H1 (cell line): ENCODE measurements at regions not wholly inside any gene's neighbourhood (a gene's known extent, or its start where the extent isn't known, plus 50 kb on each side); places are given as distances from the start of the nearest gene placed in this dataset.

Experiments
- BRCA1 ChIP-seq: IDR thresholded peaks from 2 replicates; pipeline ENCODE4 v1.6.1; 2012; ENCODE audit warnings: low read depth, low read length, improper control_type of control experiment
- CREB1 ChIP-seq: IDR thresholded peaks from 2 replicates; pipeline ENCODE4 v1.6.1; 2012; ENCODE audit warnings: inconsistent platforms
- EZH2 ChIP-seq: fragments of 200-600 bp; sonication (generic); IDR thresholded peaks from 2 replicates; pipeline ENCODE4 v1.7.1; 2012; ENCODE audit warnings: low read depth, mild to moderate bottlenecking, moderate library complexity, low read length, inconsistent platforms; ENCODE audit not compliant: severe bottlenecking
- FOSL1 ChIP-seq: IDR thresholded peaks from 2 replicates; pipeline ENCODE4 v1.6.1; 2011; ENCODE audit warnings: mild to moderate bottlenecking, low read depth, low read length, moderate library complexity; ENCODE audit not compliant: insufficient read depth
- GABPA ChIP-seq: IDR thresholded peaks from 2 replicates; pipeline ENCODE4 v1.6.1; 2011; ENCODE audit warnings: mild to moderate bottlenecking, low read length, moderate library complexity, borderline replicate concordance; ENCODE audit not compliant: insufficient read depth
- RAD21 ChIP-seq, 2 experiments: IDR thresholded peaks in 1 of 2; conservative IDR thresholded peaks in 1 of 2; 2 replicates each; pipeline ENCODE4 v1.6.1; 2011; ENCODE audit warnings: low read depth in 2 of 2, low read length in 2 of 2, improper control_type of control experiment in 1 of 2, inconsistent platforms in 1 of 2, mild to moderate bottlenecking in 1 of 2, moderate library complexity in 1 of 2
- SP1 ChIP-seq: IDR thresholded peaks from 2 replicates; pipeline ENCODE4 v1.6.1; 2011; ENCODE audit warnings: low read depth, low read length
- YY1 ChIP-seq: IDR thresholded peaks from 2 replicates; pipeline ENCODE4 v1.6.1; 2011; ENCODE audit warnings: low read depth, mild to moderate bottlenecking, low read length
- TF ChIP-seq, protein P1 (sequence below), 3 experiments: IDR thresholded peaks; 1 replicate in 2 of 3; 2 replicates in 1 of 3; pipeline versions ENCODE4 v1.5.1 to v1.6.1; 2011; ENCODE audit warnings: low read length in 3 of 3, mild to moderate bottlenecking in 3 of 3, inconsistent platforms in 2 of 3, low read depth in 1 of 3, moderate library complexity in 1 of 3; ENCODE audit not compliant: insufficient read depth in 1 of 3; ENCODE audit errors: control extremely low read depth in 1 of 3

DNA sequence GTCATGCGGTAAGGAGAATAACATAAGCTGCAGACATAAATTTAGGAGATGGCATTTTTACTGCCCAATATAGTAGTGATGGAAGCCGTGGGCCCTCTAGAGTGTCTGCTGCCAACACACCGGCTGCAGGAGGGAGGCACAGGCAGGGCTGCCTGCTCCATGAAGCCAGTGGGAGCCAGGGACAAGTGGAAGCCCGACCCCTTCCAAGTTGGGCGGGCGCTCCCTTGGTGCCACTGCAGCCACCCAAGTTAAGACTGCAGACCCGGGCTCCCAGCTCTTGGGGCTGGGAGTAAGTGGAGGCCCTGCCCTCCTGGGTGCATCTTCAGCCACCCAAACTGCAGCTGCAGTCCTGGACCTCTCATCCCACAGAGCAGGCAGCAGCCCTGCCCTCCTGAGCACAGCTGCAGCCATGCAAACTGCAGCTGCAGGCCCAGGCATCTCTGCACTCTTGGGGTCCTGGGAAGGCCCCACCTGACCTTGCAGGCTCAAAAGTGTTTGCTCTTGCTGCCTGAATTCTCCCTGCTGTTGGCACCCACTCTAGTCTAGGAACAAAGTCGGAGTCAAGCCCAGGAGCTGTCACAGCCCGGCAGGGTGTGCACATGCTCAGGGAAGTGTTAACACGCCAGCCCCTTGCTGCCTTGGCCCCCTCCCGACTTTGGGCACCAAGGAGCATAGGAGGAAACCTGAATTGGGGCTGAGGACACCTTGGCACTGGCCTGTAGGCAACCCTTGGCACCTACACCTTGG lies 437.2 kb upstream of the PRMT6 start:
- no peak for TF ChIP-seq CREB1
- TF ChIP-seq RAD21 (IDR thresholded peaks at IDR 0.05 in 1 of 2, conservative IDR thresholded peaks at IDR 0.05 in 1 of 2; ENCODE audit: low read depth in 2 of 2, low read length in 2 of 2) = no peak
- TF ChIP-seq EZH2 = no peak
- TF ChIP-seq, protein P1, sequence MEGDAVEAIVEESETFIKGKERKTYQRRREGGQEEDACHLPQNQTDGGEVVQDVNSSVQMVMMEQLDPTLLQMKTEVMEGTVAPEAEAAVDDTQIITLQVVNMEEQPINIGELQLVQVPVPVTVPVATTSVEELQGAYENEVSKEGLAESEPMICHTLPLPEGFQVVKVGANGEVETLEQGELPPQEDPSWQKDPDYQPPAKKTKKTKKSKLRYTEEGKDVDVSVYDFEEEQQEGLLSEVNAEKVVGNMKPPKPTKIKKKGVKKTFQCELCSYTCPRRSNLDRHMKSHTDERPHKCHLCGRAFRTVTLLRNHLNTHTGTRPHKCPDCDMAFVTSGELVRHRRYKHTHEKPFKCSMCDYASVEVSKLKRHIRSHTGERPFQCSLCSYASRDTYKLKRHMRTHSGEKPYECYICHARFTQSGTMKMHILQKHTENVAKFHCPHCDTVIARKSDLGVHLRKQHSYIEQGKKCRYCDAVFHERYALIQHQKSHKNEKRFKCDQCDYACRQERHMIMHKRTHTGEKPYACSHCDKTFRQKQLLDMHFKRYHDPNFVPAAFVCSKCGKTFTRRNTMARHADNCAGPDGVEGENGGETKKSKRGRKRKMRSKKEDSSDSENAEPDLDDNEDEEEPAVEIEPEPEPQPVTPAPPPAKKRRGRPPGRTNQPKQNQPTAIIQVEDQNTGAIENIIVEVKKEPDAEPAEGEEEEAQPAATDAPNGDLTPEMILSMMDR (IDR thresholded peaks at IDR 0.05; ENCODE audit: control extremely low read depth in 1 of 3, insufficient read depth in 1 of 3, low read depth in 1 of 3, low read length in 3 of 3) = no peak
- TF ChIP-seq GABPA = no peak
- TF ChIP-seq SP1 = no peak
- no peak for TF ChIP-seq YY1
- no peak for TF ChIP-seq BRCA1
- no peak for TF ChIP-seq FOSL1
